Caco-2 (cell line): ENCODE measurements at regions not wholly inside any gene's neighbourhood (a gene's known extent, or its start where the extent isn't known, plus 50 kb on each side); places are given as distances from the start of the nearest gene placed in this dataset.

Experiments
- BruUV-seq: library from RNA; stranded (reverse); fragments of 400-500 nt; replicated peaks from 2 replicates; lab custom pipeline; 2021; lab: Mats Ljungman, UMichigan
- CTCF ChIA-PET: fragments of 300-600 bp; sonication (Branson Sonifier 250); formaldehyde crosslinking; loops from one replicate; lab custom pipeline; 2022; ENCODE audit warnings: antibody characterized with exemption; lab: Charles Lee
- POLR2A ChIA-PET: fragments of 300-600 bp; sonication (Branson Sonifier 250); formaldehyde crosslinking; loops from one replicate; lab custom pipeline; 2022; ENCODE audit warnings: antibody characterized with exemption; lab: Charles Lee
- DNase-seq, 2 experiments: peaks; one replicate each; pipeline versions ENCODE4 v3.0.0 to v3.0.0-alpha.2; 2020 to 2022
- H3K27me3 ChIP-seq: replicated peaks from 2 replicates; pipeline ENCODE4 v1.6.0; 2011; ENCODE audit warnings: low read length; ENCODE audit not compliant: control insufficient read depth, insufficient read depth
- H3K36me3 ChIP-seq: 2 replicates; pipeline ENCODE4 v1.5.1; 2011; ENCODE audit warnings: low read length; ENCODE audit not compliant: control insufficient read depth, insufficient read depth
- H3K4me1 ChIP-seq: fragments of 250-450 bp; sonication (Bioruptor Pico); 2 replicates; pipeline ENCODE4 v1.5.1; 2020; ENCODE audit warnings: mild to moderate bottlenecking
- H3K4me3 ChIP-seq: 2 replicates; pipeline ENCODE4 v1.5.1; 2011; ENCODE audit warnings: low read depth, mild to moderate bottlenecking, control low read depth, low read length
- H3K9me3 ChIP-seq: fragments of 250-450 bp; sonication (Bioruptor Pico); 2 replicates; pipeline ENCODE4 v1.5.1; 2020; ENCODE audit warnings: mild to moderate bottlenecking, moderate library complexity
- H3K27ac Mint-ChIP-seq: one replicate; pipeline ENCODE4 v1.8.0; 2022; ENCODE audit warnings: mixed read lengths; ENCODE audit not compliant: unreplicated experiment
- H3K27me3 Mint-ChIP-seq: one replicate; pipeline ENCODE4 v1.8.0; 2022; ENCODE audit warnings: mixed read lengths; ENCODE audit not compliant: insufficient read depth, unreplicated experiment
- H3K36me3 Mint-ChIP-seq: one replicate; pipeline ENCODE4 v1.8.0; 2022; ENCODE audit warnings: mild to moderate bottlenecking, mixed read lengths; ENCODE audit not compliant: insufficient read depth, unreplicated experiment
- H3K4me1 Mint-ChIP-seq: one replicate; pipeline ENCODE4 v1.8.0; 2022; ENCODE audit warnings: low read depth, mixed read lengths; ENCODE audit not compliant: unreplicated experiment
- H3K4me3 Mint-ChIP-seq: one replicate; pipeline ENCODE4 v1.8.0; 2022; ENCODE audit warnings: mild to moderate bottlenecking, moderate library complexity, mixed read lengths; ENCODE audit not compliant: unreplicated experiment
- H3K9me3 Mint-ChIP-seq: one replicate; pipeline ENCODE4 v1.8.0; 2022; ENCODE audit warnings: mixed read lengths; ENCODE audit not compliant: unreplicated experiment
- CTCF ChIP-seq, 2 experiments: fragments of 200-600 bp in 1 of 2; IDR thresholded peaks; 1 replicate in 1 of 2; 2 replicates in 1 of 2; pipeline versions ENCODE4 v1.5.1 to v1.8.0; 2011 to 2022; ENCODE audit warnings: antibody characterized with exemption in 1 of 2, control low read depth in 1 of 2, inconsistent platforms in 1 of 2, low read depth in 1 of 2, low read length in 1 of 2, mild to moderate bottlenecking in 1 of 2, moderate library complexity in 1 of 2; ENCODE audit not compliant: insufficient read depth in 1 of 2, severe bottlenecking in 1 of 2, unreplicated experiment in 1 of 2
- intact Hi-C: fragments of 100-400 bp; cut with micrococcal nuclease; formaldehyde crosslinking; loops from one replicate; pipeline ENCODE4 v1.10.0; 2022; ENCODE audit not compliant: unreplicated experiment

- H3K4me3 ChIP-seq, result no peak overlapping the region
- no peak overlapping the region for H3K27ac Mint-ChIP-seq
- no peak overlapping the region for H3K4me3 Mint-ChIP-seq
- H3K27me3 Mint-ChIP-seq, result no peaks in the 10 kb centered on the region
- no peaks in the 10 kb centered on the region for H3K4me1 ChIP-seq
- no peak for TF ChIP-seq CTCF (IDR thresholded peaks at IDR 0.05; ENCODE audit: insufficient read depth in 1 of 2, low read depth in 1 of 2, low read length in 1 of 2, severe bottlenecking in 1 of 2, unreplicated experiment in 1 of 2)
- intact Hi-C loops, result no loop called here
- no TSS peak for BruUV-seq
- POLR2A ChIA-PET, result no interaction called here
- no peaks in the 10 kb centered on the region for H3K36me3 ChIP-seq
- no peak for DNase-seq
- CTCF ChIA-PET, result no interaction called here
- H3K9me3 Mint-ChIP-seq, result no peaks in the 10 kb centered on the region
- H3K9me3 ChIP-seq, result peaks cover 3% of the 10 kb centered on the region; the same call in 1 of the 2 replicates
- no peaks in the 10 kb centered on the region for H3K4me1 Mint-ChIP-seq
- no peaks in the 10 kb centered on the region for H3K27me3 ChIP-seq
- H3K36me3 Mint-ChIP-seq, result no peaks in the 10 kb centered on the region
Observed at GRCh38 chr13:53612200-53612599, 583.6 kb downstream of the OLFM4 start.

- no TSS peak for BruUV-seq
- no peaks in the 10 kb centered on the region for H3K27me3 ChIP-seq
- H3K4me3 Mint-ChIP-seq, result no peak overlapping the region
- no peaks in the 10 kb centered on the region for H3K9me3 Mint-ChIP-seq
- no peak for DNase-seq
- no peaks in the 10 kb centered on the region for H3K9me3 ChIP-seq
- peaks cover 3% of the 10 kb centered on the region for H3K27me3 Mint-ChIP-seq
- ChIA-PET POLR2A (no interaction called here), CTCF (no interaction called here)
- no peak overlapping the region for H3K27ac Mint-ChIP-seq
- H3K36me3 Mint-ChIP-seq, result no peaks in the 10 kb centered on the region
- intact Hi-C loops, result no loop called here
- H3K4me1 ChIP-seq, result no peaks in the 10 kb centered on the region
- TF ChIP-seq CTCF (IDR thresholded peaks at IDR 0.05; ENCODE audit: insufficient read depth in 1 of 2, low read depth in 1 of 2, low read length in 1 of 2, severe bottlenecking in 1 of 2, unreplicated experiment in 1 of 2), result no peak
- H3K4me3 ChIP-seq, result no peak overlapping the region
- H3K4me1 Mint-ChIP-seq, result no peaks in the 10 kb centered on the region
- H3K36me3 ChIP-seq, result no peaks in the 10 kb centered on the region
Observed at GRCh38 chr13:53622456-53622855, 593.8 kb downstream of the OLFM4 start.

GRCh38 chr13:53623146-53623545 is 594.5 kb downstream of the OLFM4 start:
- ChIA-PET CTCF (no interaction called here), POLR2A (no interaction called here)
- H3K4me1 ChIP-seq, result no peaks in the 10 kb centered on the region
- intact Hi-C loops, result no loop called here
- no peak overlapping the region for H3K4me3 Mint-ChIP-seq
- DNase-seq, result no peak
- no peaks in the 10 kb centered on the region for H3K4me1 Mint-ChIP-seq
- no peaks in the 10 kb centered on the region for H3K36me3 Mint-ChIP-seq
- peaks cover 3% of the 10 kb centered on the region for H3K27me3 Mint-ChIP-seq
- H3K9me3 Mint-ChIP-seq, result no peaks in the 10 kb centered on the region
- no peak overlapping the region for H3K27ac Mint-ChIP-seq
- H3K4me3 ChIP-seq, result no peak overlapping the region
- no peaks in the 10 kb centered on the region for H3K36me3 ChIP-seq
- H3K27me3 ChIP-seq, result no peaks in the 10 kb centered on the region
- TF ChIP-seq CTCF (IDR thresholded peaks at IDR 0.05; ENCODE audit: insufficient read depth in 1 of 2, low read depth in 1 of 2, low read length in 1 of 2, severe bottlenecking in 1 of 2, unreplicated experiment in 1 of 2), result no peak
- H3K9me3 ChIP-seq, result no peaks in the 10 kb centered on the region
- no TSS peak for BruUV-seq
